Gastrocnemius medialis (tissue), 4 donors: ENCODE measurements at regions not wholly inside any gene's neighbourhood (a gene's known extent, or its start where the extent isn't known, plus 50 kb on each side); places are given as distances from the start of the nearest gene placed in this dataset.

Experiments
- ATAC-seq, 2 donors: fragments of 150-250 bp; one replicate each; pipeline ENCODE4 v1.9.1; 2016
- DNase-seq, 2 donors: peaks; one replicate each; pipeline ENCODE4 v3.0.0-alpha.2; 2019
- H3K27ac ChIP-seq, 4 donors: fragments of 200-600 bp; sonication (generic); 1 replicate in 1 of 4; 2 replicates in 3 of 4; pipeline ENCODE4 v1.5.1; 2016 to 2018; ENCODE audit warnings: mild to moderate bottlenecking in 2 of 4, moderate library complexity in 1 of 4
- H3K27me3 ChIP-seq, 3 donors: fragments of 200-600 bp; sonication (generic) in 2 of 3; 1 replicate in 1 of 3; 2 replicates in 2 of 3; pipeline versions ENCODE4 v1.5.1 to v1.6.0; 2016 to 2019; ENCODE audit warnings: mild to moderate bottlenecking in 1 of 3, moderate library complexity in 1 of 3
- H3K36me3 ChIP-seq, 2 donors: fragments of 200-600 bp; sonication (generic) in 1 of 2; one replicate each; pipeline ENCODE4 v1.5.1; 2017 to 2018
- H3K4me1 ChIP-seq, 2 donors: fragments of 200-600 bp; sonication (generic) in 1 of 2; one replicate each; pipeline ENCODE4 v1.5.1; 2016 to 2017; ENCODE audit warnings: mild to moderate bottlenecking in 2 of 2
- H3K4me3 ChIP-seq, 4 donors: fragments of 200-600 bp; sonication (generic) in 3 of 4; 1 replicate in 1 of 4; 2 replicates in 3 of 4; pipeline ENCODE4 v1.5.1; 2016 to 2019; ENCODE audit warnings: mild to moderate bottlenecking in 2 of 4
- H3K9me3 ChIP-seq, 3 donors: fragments of 200-600 bp; sonication (generic) in 2 of 3; 1 replicate in 1 of 3; 2 replicates in 2 of 3; pipeline ENCODE4 v1.5.1; 2016 to 2019
- POLR2A ChIP-seq, 2 donors: fragments of 450-650 bp; IDR thresholded peaks; one replicate each; pipeline ENCODE4 v1.6.1; 2017; ENCODE audit warnings: antibody characterized with exemption in 2 of 2, mild to moderate bottlenecking in 2 of 2, moderate library complexity in 2 of 2
- in situ Hi-C, 4 donors: fragments of 200-750 bp; cut with MboI; loops; one replicate each; pipeline versions ENCODE4 v1.15.0 to v1.8.0; 2017; ENCODE audit warnings: low sequenced_read_pairs in 4 of 4
- intact Hi-C: fragments of 100-400 bp; cut with DNase I; formaldehyde crosslinking; loops from one replicate; pipeline ENCODE4 v1.15.1; 2023; ENCODE audit warnings: low total_unique reads
- TF ChIP-seq, protein P1 (sequence below), 5 experiments: fragments of 450-650 bp in 3 of 5; fragments of 200-600 bp in 2 of 5; sonication (generic) in 2 of 5; IDR thresholded peaks in 4 of 5; conservative IDR thresholded peaks in 1 of 5; 1 replicate in 4 of 5; 2 replicates in 1 of 5; pipeline ENCODE4 v1.5.1; 2016 to 2019; ENCODE audit warnings: antibody characterized with exemption in 5 of 5, mild to moderate bottlenecking in 3 of 5, moderate library complexity in 3 of 5

DNA sequence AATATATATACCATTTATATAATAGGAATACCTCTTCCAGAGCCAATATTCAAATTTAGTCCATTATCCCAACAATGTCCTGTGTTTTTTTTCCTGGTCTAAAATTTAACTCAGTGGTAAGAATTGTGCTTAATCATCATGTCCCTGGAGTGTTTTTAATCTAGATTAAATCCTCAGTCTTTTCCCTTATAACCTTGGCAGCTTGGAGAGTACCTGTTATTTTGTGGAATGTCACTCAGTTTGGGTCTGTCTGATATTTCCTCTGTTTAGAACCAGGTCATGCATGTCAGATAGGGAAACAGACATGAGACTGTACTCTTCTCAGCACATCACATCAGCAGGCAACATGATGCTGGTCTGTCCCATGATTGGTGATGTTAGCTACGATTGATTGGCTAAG is 96.6 kb downstream of the HPGD start:
- TF ChIP-seq, protein P1, sequence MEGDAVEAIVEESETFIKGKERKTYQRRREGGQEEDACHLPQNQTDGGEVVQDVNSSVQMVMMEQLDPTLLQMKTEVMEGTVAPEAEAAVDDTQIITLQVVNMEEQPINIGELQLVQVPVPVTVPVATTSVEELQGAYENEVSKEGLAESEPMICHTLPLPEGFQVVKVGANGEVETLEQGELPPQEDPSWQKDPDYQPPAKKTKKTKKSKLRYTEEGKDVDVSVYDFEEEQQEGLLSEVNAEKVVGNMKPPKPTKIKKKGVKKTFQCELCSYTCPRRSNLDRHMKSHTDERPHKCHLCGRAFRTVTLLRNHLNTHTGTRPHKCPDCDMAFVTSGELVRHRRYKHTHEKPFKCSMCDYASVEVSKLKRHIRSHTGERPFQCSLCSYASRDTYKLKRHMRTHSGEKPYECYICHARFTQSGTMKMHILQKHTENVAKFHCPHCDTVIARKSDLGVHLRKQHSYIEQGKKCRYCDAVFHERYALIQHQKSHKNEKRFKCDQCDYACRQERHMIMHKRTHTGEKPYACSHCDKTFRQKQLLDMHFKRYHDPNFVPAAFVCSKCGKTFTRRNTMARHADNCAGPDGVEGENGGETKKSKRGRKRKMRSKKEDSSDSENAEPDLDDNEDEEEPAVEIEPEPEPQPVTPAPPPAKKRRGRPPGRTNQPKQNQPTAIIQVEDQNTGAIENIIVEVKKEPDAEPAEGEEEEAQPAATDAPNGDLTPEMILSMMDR (IDR thresholded peaks at IDR 0.05 in 4 of 5, conservative IDR thresholded peaks at IDR 0.05 in 1 of 5), result no peak
- TF ChIP-seq POLR2A (IDR thresholded peaks at IDR 0.05), result no peak
- in situ Hi-C loops (no loop called here), intact Hi-C loops (no loop called here)
- H3K36me3 ChIP-seq, result no peaks in the 10 kb centered on the region
- H3K9me3 ChIP-seq, result no peaks in the 10 kb centered on the region
- H3K27ac ChIP-seq, result no peak overlapping the region
- no peak overlapping the region for H3K4me3 ChIP-seq
- no peaks in the 10 kb centered on the region for H3K27me3 ChIP-seq
- peaks cover 4 to 7% of the 10 kb centered on the region in 2 donors for H3K4me1 ChIP-seq
- ATAC-seq, result no peak
- DNase-seq, result no peak

DNA sequence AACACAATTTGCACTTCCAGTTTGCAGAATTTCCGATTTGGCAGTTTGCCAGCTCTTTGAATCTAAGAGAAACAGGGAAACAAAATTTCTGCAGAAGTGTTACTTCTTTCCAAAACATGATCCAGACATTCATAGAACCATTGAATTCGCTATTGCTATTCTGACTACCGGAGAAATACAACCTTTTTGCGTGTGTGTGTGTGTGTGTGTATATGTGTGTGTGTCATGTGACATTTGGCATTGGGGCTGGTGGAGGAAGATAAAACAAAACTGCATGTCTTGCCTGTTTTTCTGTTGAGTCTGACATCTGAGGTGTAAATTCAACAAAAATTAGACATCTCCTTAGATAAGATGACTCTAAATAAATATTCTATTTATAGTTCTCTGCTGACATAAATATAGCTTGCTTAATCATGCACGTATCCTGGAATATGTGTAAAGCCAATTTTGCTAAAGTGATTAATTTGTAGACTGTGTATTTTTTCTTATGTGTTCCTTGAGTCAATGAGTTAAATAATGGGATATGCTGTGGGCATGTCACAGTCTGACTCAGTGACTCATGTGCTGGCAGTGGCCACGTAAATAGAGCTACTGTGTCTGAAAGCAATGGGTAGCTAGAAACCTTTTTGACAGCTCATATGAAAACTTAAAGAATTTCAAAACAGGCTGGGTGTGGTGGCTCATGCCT is 98.9 kb downstream of the HPGD start:
- H3K4me3 ChIP-seq, result no peak overlapping the region
- no peaks in the 10 kb centered on the region for H3K27me3 ChIP-seq
- DNase-seq (peak; percentile 10 to 30), ATAC-seq (peak; percentile 65 to 70)
- H3K4me1 ChIP-seq, result peaks cover 4 to 7% of the 10 kb centered on the region in 2 donors
- TF ChIP-seq POLR2A (IDR thresholded peaks at IDR 0.05), result no peak
- TF ChIP-seq, protein P1 (IDR thresholded peaks at IDR 0.05 in 4 of 5, conservative IDR thresholded peaks at IDR 0.05 in 1 of 5), result no peak
- no peak overlapping the region for H3K27ac ChIP-seq
- H3K9me3 ChIP-seq, result no peaks in the 10 kb centered on the region
- in situ Hi-C loops (no loop called here), intact Hi-C loops (no loop called here)
- no peaks in the 10 kb centered on the region for H3K36me3 ChIP-seq

- Histone ChIP-seq H3K27me3 (no peaks in the 10 kb centered on the region), H3K4me3 (no peak overlapping the region), H3K4me1 (peaks cover 4 to 7% of the 10 kb centered on the region in 2 donors), H3K36me3 (no peaks in the 10 kb centered on the region), H3K27ac (no peak overlapping the region), H3K9me3 (no peaks in the 10 kb centered on the region)
- TF ChIP-seq POLR2A (IDR thresholded peaks at IDR 0.05), result no peak
- TF ChIP-seq, protein P1 (IDR thresholded peaks at IDR 0.05 in 4 of 5, conservative IDR thresholded peaks at IDR 0.05 in 1 of 5), result no peak
- no peak for ATAC-seq
- no peak for DNase-seq
- in situ Hi-C loops, result no loop called here
- intact Hi-C loops, result no loop called here
Observed at GRCh38 chr4:174422893-174423256, 99.4 kb downstream of the HPGD start.

DNA sequence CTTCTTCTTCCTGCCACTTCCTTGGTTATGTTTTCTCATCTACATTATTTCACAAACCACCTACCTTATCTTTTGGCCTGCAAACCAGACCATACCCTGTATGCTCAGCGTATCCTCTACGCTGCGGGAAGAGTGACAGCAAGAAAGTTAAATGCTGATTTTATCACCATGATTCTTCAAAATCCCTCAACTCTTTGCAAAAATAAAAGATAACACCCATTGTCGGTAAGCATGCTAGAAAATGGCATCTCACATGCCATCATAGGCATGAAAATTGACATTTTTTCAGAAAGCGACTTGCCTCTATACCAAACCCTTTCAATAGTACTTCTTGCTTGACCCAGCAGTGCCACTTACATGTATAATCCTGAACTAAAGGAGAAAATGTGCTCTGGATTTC is 102.0 kb downstream of the HPGD start:
- Histone ChIP-seq H3K36me3 (no peaks in the 10 kb centered on the region), H3K27ac (no peak overlapping the region), H3K4me1 (peaks cover 4 to 7% of the 10 kb centered on the region in 2 donors), H3K27me3 (no peaks in the 10 kb centered on the region), H3K4me3 (no peak overlapping the region), H3K9me3 (no peaks in the 10 kb centered on the region)
- ATAC-seq (no peak), DNase-seq (no peak)
- TF ChIP-seq POLR2A (IDR thresholded peaks at IDR 0.05), result no peak
- TF ChIP-seq, protein P1 (IDR thresholded peaks at IDR 0.05 in 4 of 5, conservative IDR thresholded peaks at IDR 0.05 in 1 of 5), result no peak
- intact Hi-C loops, result no loop called here
- in situ Hi-C loops, result no loop called here
